Fibroblast of lung (primary cell): ENCODE measurements at regions not wholly inside any gene's neighbourhood (a gene's known extent, or its start where the extent isn't known, plus 50 kb on each side); places are given as distances from the start of the nearest gene placed in this dataset.

Experiments used
- CTCF ChIP-seq, 2 donors: IDR thresholded peaks in 1 of 2; conservative IDR thresholded peaks in 1 of 2; 1 replicate in 1 of 2; 2 replicates in 1 of 2; pipeline ENCODE4 v1.5.1; 2011 to 2012; ENCODE audit warnings: low read length in 2 of 2, control low read depth in 1 of 2, inconsistent platforms in 1 of 2, low read depth in 1 of 2, mild to moderate bottlenecking in 1 of 2
- EZH2 ChIP-seq: IDR thresholded peaks from 2 replicates; pipeline ENCODE4 v1.5.1; 2012; ENCODE audit warnings: low read length, control low read depth, mild to moderate bottlenecking; ENCODE audit errors: missing control alignments

GRCh38 chr4:134043266-134043665 lies 158.3 kb downstream of the PABPC4L start:
- no peak for TF ChIP-seq EZH2
- TF ChIP-seq CTCF (conservative IDR thresholded peaks at IDR 0.05 in 1 of 2, IDR thresholded peaks at IDR 0.05 in 1 of 2; ENCODE audit: low read depth in 1 of 2, low read length in 2 of 2): no peak
